HCT116 (cell line): ENCODE measurements at regions not wholly inside any gene's neighbourhood (a gene's known extent, or its start where the extent isn't known, plus 50 kb on each side); places are given as distances from the start of the nearest gene placed in this dataset.

Experiments used
- ATAC-seq: fragments of 200-7000 bp; cut with Tn5 transposase; 2 replicates; pipeline ENCODE4 v1.9.1; 2020; ENCODE audit warnings: mild to moderate bottlenecking, moderate library complexity
- BruUV-seq: library from RNA; stranded (reverse); fragments of 400-500 nt; replicated peaks from 2 replicates; lab custom pipeline; 2021; lab: Mats Ljungman, UMichigan
- CTCF ChIA-PET: fragments of 300-600 bp; sonication (Branson Sonifier 250); formaldehyde crosslinking; loops from one replicate; lab custom pipeline; 2021; ENCODE audit warnings: antibody characterized with exemption; lab: Charles Lee
- POLR2A ChIA-PET: fragments of 300-600, 350-600 bp; sonication (Branson Sonifier 250); formaldehyde crosslinking; loops from one replicate; lab custom pipeline; 2021; ENCODE audit warnings: antibody characterized with exemption; lab: Charles Lee
- RAD21 ChIA-PET, 2 experiments: fragments of 300-600 bp; sonication (Branson Sonifier 250); formaldehyde crosslinking; loops; one replicate each; lab custom pipeline; 2023; ENCODE audit warnings: low total read pairs in 2 of 2; ENCODE audit not compliant: uncharacterized antibody in 2 of 2, unreplicated experiment in 2 of 2, low non-redundant PET in 1 of 2; lab: Charles Lee
- DNase-seq: peaks from one replicate; pipeline ENCODE4 v3.0.0-alpha.2; 2010; ENCODE audit warnings: low read depth, low spot score
- H2AFZ ChIP-seq: fragments of 200-600 bp; shearing (Covaris generic), sonication (generic); 2 replicates; pipeline ENCODE4 v1.6.1; 2017; ENCODE audit warnings: low read depth, mixed run types, mixed read lengths, antibody characterized with exemption, low read length; ENCODE audit not compliant: poor library complexity, severe bottlenecking
- H3K27ac ChIP-seq: 2 replicates; pipeline ENCODE4 v1.5.1; 2012; ENCODE audit warnings: low read depth, low read length
- H3K27me3 ChIP-seq: fragments of 200-600 bp; sonication (generic); 2 replicates; pipeline ENCODE4 v1.6.1; 2016; ENCODE audit warnings: mixed run types, low read length, mixed read lengths; ENCODE audit not compliant: insufficient read depth
- H3K36me3 ChIP-seq, 2 experiments: fragments of 200-500 bp in 1 of 2; fragments of 200-600 bp in 1 of 2; sonication (Bioruptor generic) in 1 of 2; sonication (generic) in 1 of 2; 2 replicates each; pipeline versions ENCODE4 v1.5.1 to v1.6.1; 2014 to 2016; ENCODE audit warnings: low read length in 2 of 2, inconsistent platforms in 1 of 2, mixed read lengths in 1 of 2, mixed run types in 1 of 2; ENCODE audit not compliant: insufficient read depth in 2 of 2, control insufficient read depth in 1 of 2
- H3K4me1 ChIP-seq, 2 experiments: fragments of 200-600 bp in 1 of 2; sonication (generic) in 1 of 2; 2 replicates each; pipeline versions ENCODE4 v1.5.1 to v1.6.1; 2012 to 2017; ENCODE audit warnings: low read length in 2 of 2, inconsistent platforms in 1 of 2, mild to moderate bottlenecking in 1 of 2, mixed read lengths in 1 of 2, mixed run types in 1 of 2, moderate library complexity in 1 of 2; ENCODE audit not compliant: insufficient read depth in 2 of 2, control insufficient read depth in 1 of 2
- H3K4me2 ChIP-seq: fragments of 200-600 bp; sonication (generic); 2 replicates; pipeline ENCODE4 v1.6.1; 2017; ENCODE audit warnings: mixed run types, low read length, mixed read lengths
- H3K4me3 ChIP-seq, 2 experiments: fragments of 200-600 bp in 1 of 2; sonication (generic) in 1 of 2; replicated peaks in 1 of 2; 2 replicates each; pipeline ENCODE4 v1.5.1; 2011 to 2016; ENCODE audit warnings: low read length in 2 of 2, control low read depth in 1 of 2, low read depth in 1 of 2, mild to moderate bottlenecking in 1 of 2, mixed read lengths in 1 of 2, mixed run types in 1 of 2
- H3K79me2 ChIP-seq: fragments of 200-600 bp; sonication (generic); 2 replicates; pipeline ENCODE4 v1.6.1; 2017; ENCODE audit warnings: mild to moderate bottlenecking, mixed run types, low read length, moderate library complexity, mixed read lengths; ENCODE audit not compliant: insufficient read depth
- H3K9ac ChIP-seq: fragments of 200-600 bp; sonication (generic); 2 replicates; pipeline ENCODE4 v1.6.1; 2016; ENCODE audit warnings: low read length, mixed read lengths
- H3K9me2 ChIP-seq: fragments of 200-600 bp; sonication (generic), shearing (Covaris generic); 2 replicates; pipeline ENCODE4 v1.6.1; 2017; ENCODE audit warnings: mixed run types, mild to moderate bottlenecking, moderate library complexity; ENCODE audit not compliant: insufficient read depth
- H3K9me3 ChIP-seq, 2 experiments: fragments of 200-500 bp in 1 of 2; fragments of 200-600 bp in 1 of 2; sonication (Bioruptor generic) in 1 of 2; sonication (generic) in 1 of 2; 2 replicates each; pipeline ENCODE4 v1.6.1; 2014 to 2017; ENCODE audit warnings: low read length in 2 of 2, mixed read lengths in 2 of 2, inconsistent platforms in 1 of 2, low read depth in 1 of 2, mild to moderate bottlenecking in 1 of 2, mixed run types in 1 of 2, moderate library complexity in 1 of 2; ENCODE audit not compliant: control insufficient read depth in 1 of 2, insufficient read depth in 1 of 2
- H4K20me1 ChIP-seq: fragments of 200-600 bp; sonication (generic), shearing (Covaris generic); 2 replicates; pipeline ENCODE4 v1.6.1; 2017; ENCODE audit warnings: mixed run types, mild to moderate bottlenecking, moderate library complexity; ENCODE audit not compliant: insufficient read depth
- CBX3 ChIP-seq: IDR thresholded peaks from 2 replicates; pipeline ENCODE4 v1.6.1; 2012; ENCODE audit warnings: low read depth
- ELF1 ChIP-seq: IDR thresholded peaks from 2 replicates; pipeline ENCODE4 v1.6.1; 2012; ENCODE audit warnings: low read depth, borderline replicate concordance
- EZH2 ChIP-seq: fragments of 200-600 bp; sonication (generic); IDR thresholded peaks from 2 replicates; pipeline ENCODE4 v1.6.1; 2017; ENCODE audit warnings: antibody characterized with exemption, mixed run types
- EZH2phosphoT487 ChIP-seq: fragments of 200-600 bp; IDR thresholded peaks from 2 replicates; pipeline ENCODE4 v1.6.1; 2018; ENCODE audit warnings: antibody characterized with exemption, borderline replicate concordance
- JUND ChIP-seq: IDR thresholded peaks from 2 replicates; pipeline ENCODE4 v1.6.1; 2012
- MAX ChIP-seq: IDR thresholded peaks from 2 replicates; pipeline ENCODE4 v1.6.1; 2012
- POLR2A ChIP-seq: IDR thresholded peaks from 2 replicates; pipeline ENCODE4 v1.7.0; 2011; ENCODE audit warnings: borderline replicate concordance; ENCODE audit not compliant: insufficient read depth, insufficient read length; ENCODE audit errors: extremely low read depth
- POLR2AphosphoS5 ChIP-seq: IDR thresholded peaks from 2 replicates; pipeline ENCODE4 v1.6.1; 2011; ENCODE audit warnings: mild to moderate bottlenecking, low read depth, low read length, moderate library complexity
- RAD21 ChIP-seq: IDR thresholded peaks from 2 replicates; pipeline ENCODE4 v1.6.1; 2012; ENCODE audit warnings: low read depth, mild to moderate bottlenecking
- SIN3A ChIP-seq: IDR thresholded peaks from 2 replicates; pipeline ENCODE4 v1.6.1; 2012; ENCODE audit warnings: low read depth
- SRF ChIP-seq: IDR thresholded peaks from 2 replicates; pipeline ENCODE4 v1.6.1; 2012; ENCODE audit warnings: low read depth
- TCF7L2 ChIP-seq: IDR thresholded peaks from 2 replicates; pipeline ENCODE4 v1.7.0; 2011; ENCODE audit warnings: borderline replicate concordance, inconsistent platforms; ENCODE audit not compliant: insufficient read depth, insufficient read length; ENCODE audit errors: extremely low read depth
- YY1 ChIP-seq: IDR thresholded peaks from 2 replicates; pipeline ENCODE4 v1.6.1; 2011; ENCODE audit warnings: low read length, low read depth, moderate library complexity, mild to moderate bottlenecking; ENCODE audit not compliant: insufficient replicate concordance; ENCODE audit errors: extremely low read depth
- ZFX ChIP-seq: fragments of 450-650 bp; IDR thresholded peaks from 2 replicates; pipeline ENCODE4 v1.6.1; 2017
- ZNF274 ChIP-seq: fragments of 200-500 bp; sonication (Bioruptor generic); IDR thresholded peaks from 2 replicates; pipeline ENCODE4 v1.6.1; 2014; ENCODE audit warnings: mild to moderate bottlenecking, low read depth, low read length, inconsistent platforms
- intact Hi-C: fragments of 100-400 bp; cut with micrococcal nuclease; formaldehyde crosslinking; loops from 2 replicates; pipeline ENCODE4 v1.10.0; 2022

- ATAC-seq, result no peak
- ChIA-PET CTCF (no interaction called here), RAD21 (no interaction called here)
Observed at GRCh38 chr21:28750565-28750964, 242.1 kb downstream of the LTN1 start.

DNA sequence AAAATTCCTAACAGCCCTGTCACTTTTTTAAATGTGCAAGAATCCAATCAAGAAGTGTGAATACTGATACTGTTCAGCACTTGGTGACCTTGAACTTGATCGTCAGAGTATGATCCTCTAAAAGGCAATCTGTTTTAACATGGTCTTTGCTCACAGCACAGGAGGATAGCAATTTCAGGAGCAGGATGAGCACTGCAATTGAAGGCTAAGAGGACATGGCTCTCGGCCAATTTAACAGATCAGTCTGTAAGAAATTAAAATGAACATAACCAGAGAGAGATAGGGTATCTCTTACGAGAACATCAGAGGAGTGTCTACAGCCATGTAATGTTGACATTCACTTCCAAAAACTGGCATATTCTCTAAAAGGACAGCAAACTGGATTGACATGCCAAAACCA lies 243.1 kb downstream of the LTN1 start:
- Histone ChIP-seq H3K27me3 (no peaks in the 10 kb centered on the region), H3K4me3 (no peak overlapping the region), H3K4me2 (no peak overlapping the region), H3K9ac (no peak overlapping the region), H4K20me1 (no peaks in the 10 kb centered on the region), H3K27ac (no peak overlapping the region), H3K4me1 (peaks cover 0 to 5% of the 10 kb centered on the region in 2 experiments; a peak in 1 of 4 replicates), H3K9me3 (no peaks in the 10 kb centered on the region), H3K36me3 (no peaks in the 10 kb centered on the region), H3K9me2 (no peaks in the 10 kb centered on the region), H3K79me2 (no peaks in the 10 kb centered on the region), H2AFZ (no peak overlapping the region)
- intact Hi-C loops, result loop anchor here (5.0 to 10.0 kb wide), 2 partner anchors 193 to 685 kb away; no protein-coding TSS in a partner anchor
- POLR2A ChIA-PET, result no interaction called here
- BruUV-seq, result no TSS peak
- RAD21 ChIA-PET, result no interaction called here
- ATAC-seq (no peak), DNase-seq (no peak)
- TF ChIP-seq SRF (no peak), JUND (no peak), SIN3A (no peak), EZH2phosphoT487 (no peak), ELF1 (no peak), CBX3 (no peak), POLR2A (no peak), ZNF274 (no peak), YY1 (no peak), MAX (no peak), RAD21 (no peak), EZH2 (no peak), TCF7L2 (no peak), POLR2AphosphoS5 (no peak)
- CTCF ChIA-PET, result no interaction called here

More at GRCh38 chr21:28750565-28750964, 242.1 kb downstream of the LTN1 start:
- Histone ChIP-seq H2AFZ (no peak overlapping the region), H3K9me3 (no peaks in the 10 kb centered on the region), H3K27ac (no peak overlapping the region), H3K4me2 (no peak overlapping the region), H4K20me1 (no peaks in the 10 kb centered on the region), H3K4me3 (no peak overlapping the region), H3K9ac (no peak overlapping the region), H3K9me2 (no peaks in the 10 kb centered on the region), H3K27me3 (no peaks in the 10 kb centered on the region), H3K36me3 (no peaks in the 10 kb centered on the region), H3K79me2 (no peaks in the 10 kb centered on the region), H3K4me1 (peaks cover 0 to under 1% of the 10 kb centered on the region in 2 experiments; a peak in 1 of 4 replicates)
- no peak for TF ChIP-seq ZFX
- POLR2A ChIA-PET, result no interaction called here
- DNase-seq, result no peak
- no TSS peak for BruUV-seq
- intact Hi-C loops, result no loop called here
